SK-N-SH (cell line): ENCODE measurements at regions not wholly inside any gene's neighbourhood (a gene's known extent, or its start where the extent isn't known, plus 50 kb on each side); places are given as distances from the start of the nearest gene placed in this dataset.

ENCODE experiments used
- CTCF ChIA-PET: fragments of 300-600, 350-600 bp; formaldehyde crosslinking; extraction: SDS; loops from one replicate; lab custom pipeline; 2021; lab: Yijun Ruan, JAX
- POLR2A ChIA-PET: fragments of 350-600 bp; sonication (Branson Sonifier 250); formaldehyde crosslinking; extraction: SDS; loops from one replicate; lab custom pipeline; 2020; ENCODE audit warnings: antibody characterized with exemption, inconsistent platforms; lab: Yijun Ruan, JAX
- DNase-seq: peaks from one replicate; pipeline ENCODE4 v3.0.0; 2012
- H2AFZ ChIP-seq: fragments of 200-600 bp; sonication (generic); 2 replicates; pipeline ENCODE4 v1.8.1; 2016; ENCODE audit warnings: antibody characterized with exemption, mild to moderate bottlenecking, low read depth
- H3F3A ChIP-seq: fragments of 200-600 bp; sonication (generic); replicated peaks from 2 replicates; pipeline ENCODE3; 2016; ENCODE audit warnings: antibody characterized with exemption, mild to moderate bottlenecking; ENCODE audit not compliant: insufficient read depth
- H3K27ac ChIP-seq, 2 experiments: fragments of 200-500 bp in 1 of 2; fragments of 200-600 bp in 1 of 2; sonication (Bioruptor generic) in 1 of 2; sonication (generic), shearing (Covaris generic) in 1 of 2; 2 replicates each; pipeline versions ENCODE4 v1.5.1 to v1.6.1; 2014 to 2016; ENCODE audit warnings: low read depth in 2 of 2, inconsistent platforms in 1 of 2, low read length in 1 of 2, mild to moderate bottlenecking in 1 of 2, mixed read lengths in 1 of 2
- H3K27me3 ChIP-seq: fragments of 200-600 bp; sonication (generic), shearing (Covaris generic); 2 replicates; pipeline ENCODE4 v1.6.1; 2016; ENCODE audit warnings: mixed run types; ENCODE audit not compliant: insufficient read depth
- H3K36me3 ChIP-seq, 2 experiments: fragments of 200-500 bp in 1 of 2; fragments of 200-600 bp in 1 of 2; sonication (Bioruptor generic) in 1 of 2; sonication (generic) in 1 of 2; replicated peaks in 1 of 2; 2 replicates each; pipeline versions ENCODE3 to v1.5.1; 2014 to 2016; ENCODE audit warnings: low read length in 1 of 2, mild to moderate bottlenecking in 1 of 2; ENCODE audit not compliant: insufficient read depth in 2 of 2, control insufficient read depth in 1 of 2
- H3K4me1 ChIP-seq, 2 experiments: fragments of 200-500 bp in 1 of 2; fragments of 200-600 bp in 1 of 2; sonication (Bioruptor generic) in 1 of 2; sonication (generic), shearing (Covaris generic) in 1 of 2; 2 replicates each; pipeline versions ENCODE4 v1.5.1 to v1.6.1; 2014 to 2016; ENCODE audit warnings: low read depth in 1 of 2, low read length in 1 of 2, mixed run types in 1 of 2; ENCODE audit not compliant: insufficient read depth in 2 of 2, control insufficient read depth in 1 of 2
- H3K4me2 ChIP-seq: fragments of 200-600 bp; sonication (generic), shearing (Covaris generic); 2 replicates; pipeline ENCODE4 v1.6.1; 2017; ENCODE audit warnings: mixed run types
- H3K4me3 ChIP-seq, 2 experiments: fragments of 200-500 bp in 1 of 2; fragments of 200-600 bp in 1 of 2; sonication (Bioruptor generic) in 1 of 2; sonication (generic), shearing (Covaris generic) in 1 of 2; 2 replicates each; pipeline versions ENCODE4 v1.5.1 to v1.8.1; 2014 to 2016; ENCODE audit warnings: low read depth in 2 of 2, inconsistent platforms in 1 of 2, low read length in 1 of 2, mild to moderate bottlenecking in 1 of 2, mixed read lengths in 1 of 2, moderate library complexity in 1 of 2
- H3K79me2 ChIP-seq: fragments of 200-600 bp; sonication (generic); 2 replicates; pipeline ENCODE4 v1.8.1; 2017; ENCODE audit warnings: mild to moderate bottlenecking; ENCODE audit not compliant: insufficient read depth
- H3K9ac ChIP-seq: fragments of 200-600 bp; sonication (generic); 2 replicates; pipeline ENCODE4 v1.6.1; 2017; ENCODE audit warnings: mixed run types
- H3K9me2 ChIP-seq: fragments of 200-600 bp; sonication (generic); 2 replicates; pipeline ENCODE4 v1.6.1; 2017; ENCODE audit warnings: mixed run types
- H3K9me3 ChIP-seq: fragments of 200-600 bp; sonication (generic); 2 replicates; pipeline ENCODE4 v1.6.1; 2017; ENCODE audit warnings: mixed run types, mild to moderate bottlenecking, moderate library complexity
- H4K20me1 ChIP-seq: fragments of 200-600 bp; sonication (generic); 2 replicates; pipeline ENCODE4 v1.6.1; 2017; ENCODE audit warnings: mild to moderate bottlenecking, mixed run types; ENCODE audit not compliant: insufficient read depth
- CTCF ChIP-seq: fragments of 200-600 bp; sonication (generic); IDR thresholded peaks from 2 replicates; pipeline ENCODE4 v1.6.1; 2017; ENCODE audit warnings: antibody characterized with exemption, mild to moderate bottlenecking, moderate library complexity
- FOXJ3 ChIP-seq: sonication (generic); formaldehyde crosslinking; IDR thresholded peaks from 2 replicates; pipeline ENCODE4 v1.5.1; 2020; ENCODE audit warnings: mild to moderate bottlenecking, missing genetic modification reagents
- GABPA ChIP-seq: IDR thresholded peaks from 2 replicates; pipeline ENCODE4 v1.4.0; 2012; ENCODE audit warnings: low read depth, mild to moderate bottlenecking
- IRF3 ChIP-seq: fragments of 150-350 bp; IDR thresholded peaks from 2 replicates; pipeline ENCODE4 v1.6.1; 2016; ENCODE audit warnings: mild to moderate bottlenecking, low read depth, low read length
- MEF2A ChIP-seq: IDR thresholded peaks from 2 replicates; pipeline ENCODE4 v1.4.0; 2012; ENCODE audit warnings: low read depth, borderline replicate concordance
- RAD21 ChIP-seq: IDR thresholded peaks from 2 replicates; pipeline ENCODE4 v1.6.1; 2012; ENCODE audit warnings: mild to moderate bottlenecking, low read length
- RCOR1 ChIP-seq: fragments of 150-350 bp; IDR thresholded peaks from 2 replicates; pipeline ENCODE4 v1.6.1; 2017; ENCODE audit warnings: antibody characterized with exemption, low read length
- SMC3 ChIP-seq: IDR thresholded peaks from 2 replicates; pipeline ENCODE4 v1.6.1; 2012; ENCODE audit warnings: low read depth, low read length, improper control_type of control experiment
- WGBS: methylation state at CpG from one replicate; pipeline ENCODE4 v1.1.6; 2017; ENCODE audit warnings: low lambda C conversion rate; 5-methylcytosine and 5-hydroxymethylcytosine counted together

- no peak for TF ChIP-seq MEF2A
Observed at GRCh38 chr1:10940451-10940804, 72.0 kb upstream of the TARDBP start (continued).

- Histone ChIP-seq H3K4me2 (no peak overlapping the region), H3K27ac (no peak overlapping the region), H3F3A (no peaks in the 10 kb centered on the region), H2AFZ (no peak overlapping the region), H3K79me2 (no peaks in the 10 kb centered on the region), H3K4me1 (peaks cover 0 to 43% of the 10 kb centered on the region in 2 experiments; a peak in 3 of 4 replicates), H3K36me3 (no peaks in the 10 kb centered on the region), H3K4me3 (no peak overlapping the region), H3K9me2 (no peaks in the 10 kb centered on the region), H3K9ac (no peak overlapping the region), H3K9me3 (no peaks in the 10 kb centered on the region), H3K27me3 (no peaks in the 10 kb centered on the region), H4K20me1 (no peaks in the 10 kb centered on the region)
- WGBS = 100% methylated on average over 3 of the region's 7 CpGs
- CTCF ChIA-PET = no interaction called here
- TF ChIP-seq GABPA (no peak), IRF3 (no peak)
- no peak for DNase-seq
- POLR2A ChIA-PET = no interaction called here
Observed at GRCh38 chr1:10940838-10941237, 71.6 kb upstream of the TARDBP start.

- peak; percentile 55 for TF ChIP-seq SMC3
- peak; percentile 88 for TF ChIP-seq CTCF
- no peak for TF ChIP-seq RCOR1
- TF ChIP-seq FOXJ3 (CRISPR knock-in tag) = no peak
- TF ChIP-seq RAD21 = peak; percentile 80
- no peaks in the 10 kb centered on the region for H3K9me2 ChIP-seq
- ChIA-PET CTCF (interaction anchor here (0.6 to 2.0 kb wide), 57 partner anchors 8 to 447 kb away, joined by 3 to 17 read pairs (median 3); partner anchors contain the start of gene CASZ1), POLR2A (no interaction called here)
- no peak overlapping the region for H3K27ac ChIP-seq
- no peaks in the 10 kb centered on the region for H3K9me3 ChIP-seq
- H3K4me2 ChIP-seq = peak overlapping the region; percentile 49
- peaks cover 0 to 55% of the 10 kb centered on the region in 2 experiments; a peak in 3 of 4 replicates for H3K4me1 ChIP-seq
- H3K9ac ChIP-seq = no peak overlapping the region
- H3K79me2 ChIP-seq = no peaks in the 10 kb centered on the region
- no peaks in the 10 kb centered on the region for H3F3A ChIP-seq
- H3K36me3 ChIP-seq = no peaks in the 10 kb centered on the region
- WGBS = 8% methylated on average over 14 of the region's 21 CpGs
- H3K4me3 ChIP-seq = peak overlapping the region in 1 of 2 experiments; percentile 51; a peak in 2 of 4 replicates
- peak; percentile 92 for DNase-seq
- H2AFZ ChIP-seq = no peak overlapping the region
- H3K27me3 ChIP-seq = no peaks in the 10 kb centered on the region
- H4K20me1 ChIP-seq = no peaks in the 10 kb centered on the region
Observed at GRCh38 chr1:10941891-10942541, 70.4 kb upstream of the TARDBP start.
